ENCODE measurements at regions not wholly inside any gene's neighbourhood (a gene's known extent, or its start where the extent isn't known, plus 50 kb on each side); places are given as distances from the start of the nearest gene placed in this dataset.
A peak's percentile ranks its signal among the peaks of the same experiment; 100 is the strongest.
"Not testable (repeated sequence)": the region's sequence is repeated elsewhere in the genome, so short reads cannot be mapped to it uniquely, and the experiment has no call there.

GRCh38 chr10:109727436-109727835 lies 195.9 kb downstream of the XPNPEP1 start:
- no peak for DNase-seq

DNA sequence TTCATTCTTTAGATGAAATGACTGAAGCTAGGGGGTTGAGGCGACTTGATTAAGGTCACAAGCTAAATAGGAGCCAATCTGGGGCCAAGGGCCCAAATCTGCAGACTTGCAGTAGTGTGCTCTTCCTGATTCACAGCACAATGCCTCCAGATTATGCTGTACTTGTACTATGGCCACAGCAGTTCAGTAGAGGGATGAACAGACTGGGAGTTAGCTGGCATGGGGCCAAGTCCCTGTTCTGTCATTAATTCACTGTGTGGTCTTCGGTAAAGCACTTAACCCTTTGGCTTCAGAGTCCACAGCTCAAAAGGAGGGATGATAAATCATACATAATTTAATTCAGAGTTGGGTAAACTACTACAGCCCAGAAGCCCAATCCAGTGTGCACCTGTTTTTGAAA lies 196.8 kb downstream of the XPNPEP1 start:
- DNase-seq = no peak

GRCh38 chr10:109723305-109723704 lies 200.0 kb downstream of the XPNPEP1 start:
- no peak for DNase-seq

DNA sequence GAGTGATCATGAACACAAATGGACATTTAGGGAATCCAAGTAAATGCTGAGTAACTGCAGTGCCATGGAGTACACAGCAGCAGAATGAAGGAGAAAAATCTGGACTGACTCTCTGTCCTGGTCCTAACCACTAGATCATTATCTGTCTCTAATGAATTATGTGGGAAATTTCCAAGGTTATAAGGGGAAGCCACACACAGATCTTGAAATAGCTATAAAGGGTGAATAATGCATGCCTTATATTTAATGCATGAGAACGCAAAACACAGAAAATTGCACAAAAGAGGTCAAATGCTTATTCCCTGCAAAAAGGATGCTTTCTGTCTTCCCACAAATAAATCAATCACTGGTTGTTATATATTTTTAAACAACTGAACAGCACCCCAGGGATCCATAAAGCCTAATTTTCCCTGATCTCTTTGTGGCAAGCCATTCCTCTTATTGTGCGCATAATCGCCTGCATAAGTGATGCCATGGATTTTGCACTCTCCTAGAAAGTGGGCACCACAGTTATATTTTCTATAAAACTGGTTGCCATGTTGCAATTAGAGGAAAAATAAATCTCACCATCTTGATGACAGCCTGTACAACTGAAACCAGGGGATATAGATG lies 201.8 kb downstream of the XPNPEP1 start:
- DNase-seq = no peak

- DNase-seq = no peak
Measured at GRCh38 chr10:109706026-109706560, 217.2 kb downstream of the XPNPEP1 start.

DNA sequence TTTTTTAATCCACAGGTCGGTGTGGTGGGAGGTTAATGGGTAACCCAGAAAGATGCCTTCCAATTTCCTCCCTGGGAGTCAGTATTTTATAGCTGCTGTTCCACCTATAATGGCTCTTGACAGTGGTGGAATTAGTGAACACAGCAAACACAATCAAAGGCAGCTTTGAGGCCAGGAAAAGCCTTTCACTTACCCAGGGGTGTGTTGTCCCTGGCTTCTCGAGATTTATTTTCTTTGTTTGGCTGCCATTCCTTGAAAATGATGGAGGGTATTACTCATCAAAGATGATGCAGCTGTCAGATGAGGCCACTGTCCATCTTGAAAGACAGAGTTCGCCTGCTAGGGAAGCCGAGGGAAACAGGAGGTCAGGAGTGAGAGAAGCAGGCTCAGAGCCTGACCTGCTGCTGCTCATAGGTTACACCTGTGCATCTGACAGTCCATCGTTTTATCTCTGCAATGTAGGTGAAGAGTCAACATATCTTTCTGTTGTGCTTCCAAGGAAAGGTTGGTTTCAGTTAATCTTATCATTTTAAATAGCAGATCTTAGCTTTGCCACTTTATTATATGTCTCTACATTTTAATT lies 221.6 kb downstream of the XPNPEP1 start:
- peak; percentile 45 for DNase-seq

- no peak for DNase-seq
Measured at GRCh38 chr10:109698882-109699664, 224.2 kb downstream of the XPNPEP1 start.

DNA sequence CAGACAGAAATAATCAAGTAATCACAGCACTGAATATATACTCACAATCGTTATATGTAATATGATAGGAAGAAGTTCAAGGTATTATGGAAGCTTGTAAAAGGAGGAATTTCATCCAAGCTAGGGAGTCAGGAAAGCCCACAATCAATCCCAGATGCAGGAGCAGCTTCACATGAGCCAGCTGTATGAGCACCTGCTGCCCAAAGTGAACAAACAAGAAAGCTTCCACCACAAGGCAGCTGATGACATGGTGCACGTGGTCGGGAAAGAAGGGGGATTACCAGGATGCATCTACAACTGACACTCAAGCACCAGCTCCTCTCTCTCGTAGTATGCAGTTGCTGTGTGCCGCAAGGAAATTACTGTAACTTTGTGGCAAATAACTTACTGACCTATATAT lies 225.2 kb downstream of the XPNPEP1 start:
- no peak for DNase-seq

DNA sequence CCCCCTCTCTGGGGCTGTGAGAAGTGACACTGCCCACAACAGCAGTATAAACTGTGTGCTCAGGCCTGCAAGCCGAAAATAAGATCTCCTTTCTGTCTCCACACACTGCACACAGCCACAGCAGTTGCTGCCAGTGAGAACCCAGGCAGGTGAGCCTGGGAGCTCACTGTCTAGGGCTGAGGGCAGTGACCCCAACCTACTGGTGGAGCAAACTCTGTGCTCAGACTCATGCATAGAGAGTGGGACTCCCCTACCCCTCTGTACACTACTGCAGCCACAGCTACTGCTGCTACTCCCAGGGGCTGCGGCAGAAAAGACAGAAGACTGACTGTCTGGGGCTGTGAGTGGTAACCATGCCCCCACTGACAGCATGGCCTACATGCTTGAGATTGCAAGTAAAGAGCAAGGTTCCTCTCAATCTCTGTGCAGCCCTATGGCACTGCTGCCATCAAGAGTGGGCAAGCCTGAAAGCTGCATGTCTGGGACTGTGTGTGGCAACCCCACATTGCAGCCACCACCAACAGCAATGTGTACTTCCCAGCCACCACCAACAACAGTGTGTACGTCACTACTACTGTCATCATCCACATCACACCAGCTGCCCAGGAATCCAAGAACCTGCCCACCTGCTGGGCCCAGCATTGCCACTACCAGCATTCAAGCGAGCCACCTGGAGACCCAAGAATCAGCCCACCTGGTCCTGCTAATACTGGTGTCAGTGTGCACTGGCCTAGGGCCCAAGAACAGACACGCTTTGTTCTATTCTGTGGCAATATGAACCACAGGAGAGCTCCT lies 226.1 kb downstream of the XPNPEP1 start:
- DNase-seq = no peak

- DNase-seq = no peak
Measured at GRCh38 chr10:109696462-109696861, 226.8 kb downstream of the XPNPEP1 start.

DNA sequence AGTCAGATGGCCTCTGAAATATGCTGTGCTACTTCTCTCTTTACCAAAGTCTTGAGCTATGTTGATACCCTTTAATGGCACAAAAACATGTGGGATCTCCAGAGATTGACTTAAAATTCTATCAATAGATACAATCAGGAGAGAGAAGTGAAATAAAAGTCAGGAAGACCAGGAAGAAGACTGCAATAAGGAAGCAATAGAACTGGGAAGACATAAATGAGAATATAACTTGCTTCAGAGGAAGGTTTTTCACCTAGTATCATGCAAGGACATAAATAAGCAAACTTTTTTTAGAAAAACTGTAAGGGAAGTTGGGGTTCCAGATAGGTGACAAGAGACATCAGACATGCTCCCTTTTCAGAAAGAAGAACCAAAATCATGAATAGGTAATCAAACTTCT lies 227.3 kb downstream of the XPNPEP1 start:
- DNase-seq = no peak

DNA sequence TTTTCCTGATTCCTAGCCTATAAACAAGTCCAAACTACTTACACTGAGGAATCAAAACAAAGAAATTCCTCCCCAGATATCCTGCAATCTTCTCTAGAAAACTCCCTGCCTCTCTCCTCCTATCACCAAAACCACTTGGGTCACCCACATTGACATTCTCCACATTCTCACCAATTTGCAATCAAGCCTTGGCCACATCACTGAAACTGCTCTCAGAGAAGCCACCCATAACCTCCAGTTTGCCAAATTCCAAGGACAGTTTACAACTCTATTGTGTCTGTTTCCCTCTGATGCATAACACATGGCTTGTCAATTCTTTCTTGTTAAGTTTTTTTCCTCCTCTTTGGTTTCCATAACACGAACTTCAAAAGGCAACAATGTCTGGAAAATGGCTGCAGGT lies 233.5 kb downstream of the XPNPEP1 start:
- DNase-seq = no peak

- no peak for DNase-seq
Measured at GRCh38 chr10:109679478-109679877, 243.8 kb downstream of the XPNPEP1 start.

- DNase-seq = no peak
Measured at GRCh38 chr10:109678857-109679256, 244.5 kb downstream of the XPNPEP1 start.

- DNase-seq = peak; percentile 74
Measured at GRCh38 chr10:109676703-109677102, 246.6 kb downstream of the XPNPEP1 start.

DNA sequence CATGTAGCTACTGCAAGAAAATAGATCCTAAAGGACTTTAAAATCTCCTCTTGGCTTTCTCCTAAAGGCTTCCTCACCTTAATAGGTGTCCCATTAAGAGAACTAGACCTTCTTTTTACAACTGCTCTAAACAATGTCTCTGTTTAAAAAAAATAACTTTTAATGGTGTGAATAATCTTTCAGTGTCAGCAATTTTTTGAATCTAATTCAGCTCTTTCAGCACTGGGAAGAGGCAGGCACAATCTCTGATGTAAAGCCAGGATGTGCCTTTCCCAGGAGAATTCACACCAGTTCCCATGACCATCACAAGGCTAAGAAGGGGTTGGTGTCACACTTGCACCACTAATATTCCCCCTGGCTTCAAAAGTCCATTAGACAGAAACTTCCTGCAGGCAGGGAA lies 254.6 kb downstream of the XPNPEP1 start:
- DNase-seq = no peak

DNA sequence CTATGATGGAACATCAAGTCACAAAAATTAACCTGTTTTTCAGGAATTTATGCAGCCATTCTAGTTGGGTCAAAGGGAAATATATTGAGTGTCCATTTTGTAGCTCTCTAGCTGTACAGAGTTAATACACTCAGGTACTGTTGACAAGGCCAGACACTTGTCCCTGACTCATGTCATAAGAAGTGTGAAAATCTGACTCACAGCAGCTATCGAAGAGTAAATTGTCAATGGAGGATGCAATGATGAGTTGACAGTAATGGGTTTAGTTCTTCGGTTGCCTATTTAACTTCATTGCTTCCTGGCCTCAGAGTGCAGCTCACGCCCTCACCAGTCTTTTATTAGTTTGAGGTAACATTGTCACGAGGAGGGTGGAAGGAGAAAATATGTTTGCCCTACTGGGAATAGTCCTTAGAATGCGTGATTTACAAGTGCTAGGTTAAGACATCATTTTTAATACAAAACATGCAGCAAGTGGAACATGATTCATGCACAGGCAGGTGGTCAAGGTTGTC lies 255.1 kb downstream of the XPNPEP1 start:
- DNase-seq = no peak

DNA sequence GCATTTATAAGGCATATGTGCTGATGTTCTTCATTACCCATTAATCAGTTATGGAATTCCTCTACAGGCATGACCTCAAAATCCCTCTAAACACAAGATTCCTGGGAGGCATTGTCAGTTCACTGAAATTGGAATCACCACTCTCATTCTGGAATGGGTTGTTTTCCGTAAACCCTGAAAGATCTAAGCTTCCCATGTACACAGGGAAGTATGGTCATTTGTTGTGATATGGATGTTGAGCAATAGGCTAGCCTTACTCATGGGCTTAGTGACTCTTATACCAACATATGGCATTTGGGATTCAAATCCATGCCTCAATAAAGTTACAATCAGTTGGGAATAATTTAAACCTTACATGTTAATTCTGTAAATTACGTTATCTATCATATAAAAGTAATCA lies 258.0 kb downstream of the XPNPEP1 start:
- peak; percentile 88 for DNase-seq

GRCh38 chr10:109664554-109664953 lies 258.8 kb downstream of the XPNPEP1 start:
- DNase-seq = no peak

DNA sequence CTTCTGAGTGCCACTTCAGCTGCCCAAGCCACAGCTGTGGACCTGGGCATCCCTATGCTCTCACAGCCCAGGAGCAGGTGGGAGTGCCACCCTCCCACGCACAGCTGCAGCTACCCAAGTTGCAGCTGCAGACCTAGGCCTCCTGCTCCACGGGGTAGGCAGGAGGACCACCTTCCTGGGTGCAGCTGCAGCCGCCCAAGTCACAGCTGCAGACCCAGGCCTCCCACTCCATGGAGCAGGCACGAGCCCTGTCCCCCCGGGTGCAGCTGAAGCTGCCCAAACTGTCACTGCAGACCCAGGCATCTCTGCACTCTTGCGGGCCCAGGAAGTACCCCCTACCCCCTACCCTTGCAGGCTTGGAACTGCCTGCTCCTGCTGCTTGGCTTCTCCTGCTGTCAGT lies 260.2 kb downstream of the XPNPEP1 start:
- DNase-seq = no peak

- DNase-seq = not testable (repeated sequence)
Measured at GRCh38 chr10:109652612-109653011, 270.7 kb downstream of the XPNPEP1 start.

DNA sequence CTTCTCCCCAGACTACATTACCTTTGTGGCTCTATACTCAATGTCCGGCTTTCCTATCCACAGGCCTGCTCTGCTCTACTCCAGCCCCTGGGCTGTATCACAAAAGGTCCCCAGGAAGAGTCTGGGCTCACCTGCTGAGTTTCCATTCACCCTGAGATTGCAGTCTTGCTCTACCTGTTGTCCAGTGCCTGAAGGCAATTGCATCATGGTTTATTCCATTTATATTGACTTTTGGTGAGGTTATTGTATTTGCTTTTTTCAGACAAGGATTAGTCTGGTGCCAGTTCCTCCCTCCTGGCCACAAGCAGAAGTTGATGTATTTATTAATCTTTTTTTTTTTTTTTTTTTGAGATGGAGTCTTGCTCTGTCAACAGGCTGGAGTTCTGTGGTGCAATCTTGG lies 273.1 kb downstream of the XPNPEP1 start:
- no peak for DNase-seq

DNA sequence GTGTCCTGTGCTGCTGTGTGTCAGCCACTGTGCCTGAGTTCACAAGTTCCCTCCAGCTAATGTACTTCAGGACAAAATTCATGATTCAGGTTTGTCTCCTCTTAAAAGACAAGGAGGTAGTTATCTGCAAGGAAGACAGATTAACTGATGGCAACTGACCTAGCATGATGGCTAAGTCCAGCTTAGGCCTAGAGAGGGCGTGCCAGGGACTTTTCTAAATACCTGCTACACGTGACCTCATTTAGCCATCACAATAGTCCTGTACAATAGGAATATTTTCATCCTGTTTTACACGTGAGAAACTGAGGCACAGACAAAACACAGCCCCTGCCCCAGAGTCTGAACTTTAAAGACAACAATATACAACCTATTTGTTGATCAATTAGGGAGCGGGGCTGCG lies 275.7 kb downstream of the XPNPEP1 start:
- DNase-seq = peak; percentile 6
